ENCODE measurements at regions not wholly inside any gene's neighbourhood (a gene's known extent, or its start where the extent isn't known, plus 50 kb on each side); places are given as distances from the start of the nearest gene placed in this dataset.

DNA sequence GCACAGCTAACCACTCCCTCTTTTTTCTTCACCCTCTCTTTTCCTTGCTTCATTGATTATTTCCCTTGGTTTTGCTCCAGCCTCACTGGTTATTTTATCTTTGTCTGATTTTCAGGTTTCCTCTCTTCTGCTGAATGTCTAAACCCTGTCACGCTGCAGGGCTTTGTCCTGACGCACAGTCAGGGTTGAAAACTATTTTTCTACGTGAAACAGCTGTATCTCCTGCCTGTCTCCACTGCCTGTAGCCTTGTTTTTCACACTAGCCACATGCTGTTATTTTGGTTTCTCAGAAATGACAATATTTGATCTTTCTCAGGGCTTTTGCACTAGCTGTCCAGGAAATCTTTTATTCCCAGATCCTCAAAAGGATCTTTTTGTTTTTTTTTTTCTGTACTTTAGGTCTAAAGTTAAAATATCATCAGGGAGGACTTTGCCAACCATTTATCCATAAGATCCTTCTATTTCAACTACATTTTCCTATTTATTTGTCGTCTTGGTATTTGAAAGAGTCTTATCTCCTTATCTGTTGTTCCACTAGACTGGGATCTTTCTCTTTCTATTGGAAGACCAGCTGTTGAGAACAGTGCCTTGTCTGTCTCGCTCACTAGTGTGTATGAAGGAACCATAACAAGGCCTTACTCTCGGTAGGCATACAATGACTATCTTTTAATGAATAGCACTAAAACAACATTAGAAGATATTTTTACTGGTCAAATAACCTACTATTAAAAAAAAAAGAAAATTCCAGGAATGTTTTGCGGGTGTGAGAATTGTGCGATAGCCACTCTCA is 164.3 kb downstream of the PDHA2 start:
- Histone ChIP-seq H3K4me1 (no peaks in the 10 kb centered on the region), H3K27ac (no peak overlapping the region), H3K27me3 (no peaks in the 10 kb centered on the region), H3K36me3 (replicated peaks in 1 of 2; ENCODE audit: insufficient read depth in 1 of 2, low read depth in 2 of 2) (no peaks in the 10 kb centered on the region), H3K4me3 (no peak overlapping the region), H3K9me3 (no peaks in the 10 kb centered on the region)
- TF ChIP-seq POLR2A (IDR thresholded peaks at IDR 0.05), result no peak
- TF ChIP-seq, protein P1, sequence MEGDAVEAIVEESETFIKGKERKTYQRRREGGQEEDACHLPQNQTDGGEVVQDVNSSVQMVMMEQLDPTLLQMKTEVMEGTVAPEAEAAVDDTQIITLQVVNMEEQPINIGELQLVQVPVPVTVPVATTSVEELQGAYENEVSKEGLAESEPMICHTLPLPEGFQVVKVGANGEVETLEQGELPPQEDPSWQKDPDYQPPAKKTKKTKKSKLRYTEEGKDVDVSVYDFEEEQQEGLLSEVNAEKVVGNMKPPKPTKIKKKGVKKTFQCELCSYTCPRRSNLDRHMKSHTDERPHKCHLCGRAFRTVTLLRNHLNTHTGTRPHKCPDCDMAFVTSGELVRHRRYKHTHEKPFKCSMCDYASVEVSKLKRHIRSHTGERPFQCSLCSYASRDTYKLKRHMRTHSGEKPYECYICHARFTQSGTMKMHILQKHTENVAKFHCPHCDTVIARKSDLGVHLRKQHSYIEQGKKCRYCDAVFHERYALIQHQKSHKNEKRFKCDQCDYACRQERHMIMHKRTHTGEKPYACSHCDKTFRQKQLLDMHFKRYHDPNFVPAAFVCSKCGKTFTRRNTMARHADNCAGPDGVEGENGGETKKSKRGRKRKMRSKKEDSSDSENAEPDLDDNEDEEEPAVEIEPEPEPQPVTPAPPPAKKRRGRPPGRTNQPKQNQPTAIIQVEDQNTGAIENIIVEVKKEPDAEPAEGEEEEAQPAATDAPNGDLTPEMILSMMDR (IDR thresholded peaks at IDR 0.05), result no peak
- ATAC-seq, result no peak
- WGBS, 2 donors, result 58 to 75% methylated on average over 7 to 8 of the region's 8 CpGs
- DNase-seq, result no peak
- intact Hi-C loops (cut with DNase I), result no loop called here

DNA sequence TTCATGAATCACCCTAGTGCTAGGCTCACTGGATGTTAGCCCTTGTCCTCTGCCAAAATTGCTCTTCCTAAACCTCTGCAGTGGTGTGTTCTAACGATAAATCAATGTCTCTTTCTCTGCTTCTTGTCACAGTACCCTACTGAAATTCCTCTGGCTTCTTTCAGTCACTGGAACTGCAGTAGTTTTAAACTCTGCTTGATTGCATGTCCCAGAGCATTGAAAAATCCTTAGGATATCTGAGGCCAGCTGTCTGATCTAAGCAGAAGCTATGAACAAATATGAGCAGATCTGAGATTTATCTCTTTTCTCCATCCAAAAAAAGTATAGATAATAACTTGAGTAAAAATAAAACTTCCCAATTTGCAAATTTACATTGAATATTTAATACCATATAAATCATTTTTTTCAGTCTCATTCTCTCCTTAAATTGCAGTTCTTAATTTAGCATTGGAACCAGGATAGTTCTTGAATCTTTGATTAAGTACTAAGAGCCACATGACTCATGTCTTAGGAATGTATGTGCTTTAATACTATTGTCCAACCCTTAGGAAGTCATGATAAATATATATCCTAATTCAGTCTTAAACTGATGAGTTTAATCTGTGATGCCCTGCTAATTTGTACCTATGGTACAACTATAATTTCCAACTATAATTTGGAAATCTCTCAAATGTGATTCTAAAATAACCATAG is 169.7 kb downstream of the PDHA2 start:
- Histone ChIP-seq H3K4me3 (no peak overlapping the region), H3K27ac (no peak overlapping the region), H3K36me3 (replicated peaks in 1 of 2; ENCODE audit: insufficient read depth in 1 of 2, low read depth in 2 of 2) (no peaks in the 10 kb centered on the region), H3K9me3 (no peaks in the 10 kb centered on the region), H3K27me3 (no peaks in the 10 kb centered on the region), H3K4me1 (no peaks in the 10 kb centered on the region)
- TF ChIP-seq, protein P1 (IDR thresholded peaks at IDR 0.05), result no peak
- TF ChIP-seq POLR2A (IDR thresholded peaks at IDR 0.05), result no peak
- intact Hi-C loops (cut with DNase I), result no loop called here
- ATAC-seq (no peak), DNase-seq (no peak)
- WGBS, 2 donors, result 43 to 60% methylated on average over 1 of the region's 1 CpG

DNA sequence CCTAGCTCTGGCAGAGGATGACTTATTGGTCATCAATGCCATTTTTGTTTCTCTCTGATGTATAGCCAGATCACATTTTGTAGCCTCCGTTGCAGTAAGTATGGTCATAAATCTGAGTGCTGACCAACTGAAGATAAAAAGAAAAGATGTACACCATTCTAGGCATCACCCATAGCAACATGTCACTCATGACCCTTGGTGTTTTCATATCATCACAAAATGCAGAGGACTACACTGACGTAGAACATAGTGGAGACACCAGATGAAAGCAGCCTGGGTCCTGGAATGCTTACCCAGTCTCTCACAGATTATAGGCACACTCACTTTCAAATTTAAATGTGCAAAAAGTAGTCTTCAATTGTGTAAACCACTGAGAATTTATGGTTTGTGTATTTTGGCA is 172.8 kb downstream of the PDHA2 start:
- ATAC-seq (no peak), DNase-seq (no peak)
- Histone ChIP-seq H3K36me3 (replicated peaks in 1 of 2; ENCODE audit: insufficient read depth in 1 of 2, low read depth in 2 of 2) (no peaks in the 10 kb centered on the region), H3K9me3 (no peaks in the 10 kb centered on the region), H3K4me1 (no peaks in the 10 kb centered on the region), H3K4me3 (no peak overlapping the region), H3K27me3 (no peaks in the 10 kb centered on the region), H3K27ac (no peak overlapping the region)
- no peak for TF ChIP-seq POLR2A (IDR thresholded peaks at IDR 0.05)
- TF ChIP-seq, protein P1 (IDR thresholded peaks at IDR 0.05), result no peak
- intact Hi-C loops (cut with DNase I), result no loop called here
- 69 to 77% methylated on average over 2 of the region's 2 CpGs for WGBS, 2 donors

DNA sequence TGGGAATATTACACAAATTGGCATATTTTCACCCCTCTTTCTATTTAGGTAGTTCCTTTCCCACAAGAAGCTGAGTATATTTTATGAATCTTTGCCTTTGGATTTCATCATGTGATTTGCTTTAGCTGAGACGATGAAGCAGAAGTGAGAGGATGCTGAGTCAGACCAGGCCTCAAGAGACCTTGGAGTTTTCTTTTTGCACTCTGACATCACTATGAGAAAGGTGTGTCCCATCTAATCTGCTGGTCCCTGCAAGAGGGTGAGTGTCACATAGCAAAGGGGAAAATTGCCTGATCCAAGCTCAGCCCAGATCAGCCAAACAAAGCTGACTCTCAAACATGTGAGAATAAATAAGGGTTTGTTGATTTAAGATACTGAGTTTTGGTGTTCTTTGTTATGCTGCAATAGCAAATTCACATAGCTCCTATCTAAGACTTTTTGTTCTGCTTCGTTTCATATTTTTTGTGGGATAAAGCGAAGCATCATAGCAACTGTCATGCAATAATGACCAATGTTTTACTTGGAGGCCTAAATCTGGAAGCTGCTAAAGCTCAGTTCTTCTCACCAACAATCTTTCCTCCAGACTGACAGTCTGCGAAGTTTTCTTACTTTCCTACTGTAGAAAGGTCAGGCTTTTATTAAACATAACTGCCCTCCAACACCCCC is 176.9 kb downstream of the PDHA2 start:
- intact Hi-C loops (cut with DNase I), result no loop called here
- H3K4me3 ChIP-seq, result no peak overlapping the region
- H3K9me3 ChIP-seq, result no peaks in the 10 kb centered on the region
- ATAC-seq (no peak), DNase-seq (no peak)
- 48 to 60% methylated on average over 4 of the region's 4 CpGs for WGBS, 2 donors
- no peaks in the 10 kb centered on the region for H3K36me3 ChIP-seq (replicated peaks in 1 of 2; ENCODE audit: insufficient read depth in 1 of 2, low read depth in 2 of 2)
- no peak overlapping the region for H3K27ac ChIP-seq
- TF ChIP-seq, protein P1 (IDR thresholded peaks at IDR 0.05), result no peak
- TF ChIP-seq POLR2A (IDR thresholded peaks at IDR 0.05), result no peak
- no peaks in the 10 kb centered on the region for H3K27me3 ChIP-seq
- no peaks in the 10 kb centered on the region for H3K4me1 ChIP-seq

Measured in body of pancreas (tissue), 4 donors.